HT-29 (cell line): ENCODE measurements at regions not wholly inside any gene's neighbourhood (a gene's known extent, or its start where the extent isn't known, plus 50 kb on each side); places are given as distances from the start of the nearest gene placed in this dataset.

Source experiments
- DNase-seq: peaks from one replicate; pipeline ENCODE4 v3.0.0-alpha.2; 2015; ENCODE audit warnings: low spot score

GRCh38 chr10:2262333-2262732 lies 525.0 kb upstream of the ADARB2 start:
- DNase-seq, result no peak

- DNase-seq, result no peak
Measured at GRCh38 chr10:2256241-2256640, 518.9 kb upstream of the ADARB2 start.

- DNase-seq, result no peak
Measured at GRCh38 chr10:2252096-2252495, 514.8 kb upstream of the ADARB2 start.

- DNase-seq, result no peak
Measured at GRCh38 chr10:2251631-2252030, 514.3 kb upstream of the ADARB2 start.

GRCh38 chr10:2246747-2247146 lies 509.4 kb upstream of the ADARB2 start:
- DNase-seq, result no peak

- no peak for DNase-seq
Measured at GRCh38 chr10:2245580-2245979, 508.3 kb upstream of the ADARB2 start.

- DNase-seq, result no peak
Measured at GRCh38 chr10:2244471-2244870, 507.1 kb upstream of the ADARB2 start.

GRCh38 chr10:2236876-2237275 lies 499.6 kb upstream of the ADARB2 start:
- DNase-seq, result no peak

GRCh38 chr10:2232479-2232878 lies 495.2 kb upstream of the ADARB2 start:
- DNase-seq, result no peak

GRCh38 chr10:2230478-2230877 lies 493.2 kb upstream of the ADARB2 start:
- DNase-seq, result no peak

GRCh38 chr10:2228320-2228901 lies 491.1 kb upstream of the ADARB2 start:
- DNase-seq, result no peak

- no peak for DNase-seq
Measured at GRCh38 chr10:2225609-2226008, 488.3 kb upstream of the ADARB2 start.

- no peak for DNase-seq
Measured at GRCh38 chr10:2223548-2224320, 486.4 kb upstream of the ADARB2 start.

- DNase-seq, result no peak
Measured at GRCh38 chr10:2222631-2223030, 485.3 kb upstream of the ADARB2 start.

- DNase-seq, result no peak
Measured at GRCh38 chr10:2214805-2215204, 477.5 kb upstream of the ADARB2 start.

- no peak for DNase-seq
Measured at GRCh38 chr10:2214092-2214491, 476.8 kb upstream of the ADARB2 start.

- no peak for DNase-seq
Measured at GRCh38 chr10:2212244-2212834, 475.0 kb upstream of the ADARB2 start.

GRCh38 chr10:2210088-2210487 lies 472.8 kb upstream of the ADARB2 start:
- no peak for DNase-seq

- no peak for DNase-seq
Measured at GRCh38 chr10:2208106-2208505, 470.8 kb upstream of the ADARB2 start.

- DNase-seq, result no peak
Measured at GRCh38 chr10:2207246-2207922, 470.1 kb upstream of the ADARB2 start.

GRCh38 chr10:2205406-2205805 lies 468.1 kb upstream of the ADARB2 start:
- no peak for DNase-seq

- no peak for DNase-seq
Measured at GRCh38 chr10:2202401-2202800, 465.1 kb upstream of the ADARB2 start.
